ENCODE measurements at regions not wholly inside any gene's neighbourhood (a gene's known extent, or its start where the extent isn't known, plus 50 kb on each side); places are given as distances from the start of the nearest gene placed in this dataset.

DNA sequence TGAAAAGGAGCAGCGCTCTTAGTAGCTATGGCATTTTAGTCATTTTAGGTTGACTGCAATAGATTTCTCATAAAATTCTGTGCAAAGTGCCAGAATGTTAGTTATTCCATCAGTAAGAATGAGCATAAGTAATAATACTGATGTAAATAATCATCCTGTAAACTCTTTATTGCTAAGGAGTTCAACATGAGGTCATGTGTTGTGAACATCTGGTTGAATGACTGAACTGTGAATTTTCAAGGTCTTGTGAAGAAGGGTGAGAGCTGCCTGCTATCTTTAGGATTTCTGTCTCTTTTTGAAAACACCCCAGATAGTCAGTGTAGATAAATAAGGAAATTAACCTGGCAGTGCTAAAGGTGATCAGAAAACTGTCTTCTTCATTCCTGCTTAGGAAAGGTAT is 333.4 kb upstream of the TBC1D5 start:
- no peak for DNase-seq

DNA sequence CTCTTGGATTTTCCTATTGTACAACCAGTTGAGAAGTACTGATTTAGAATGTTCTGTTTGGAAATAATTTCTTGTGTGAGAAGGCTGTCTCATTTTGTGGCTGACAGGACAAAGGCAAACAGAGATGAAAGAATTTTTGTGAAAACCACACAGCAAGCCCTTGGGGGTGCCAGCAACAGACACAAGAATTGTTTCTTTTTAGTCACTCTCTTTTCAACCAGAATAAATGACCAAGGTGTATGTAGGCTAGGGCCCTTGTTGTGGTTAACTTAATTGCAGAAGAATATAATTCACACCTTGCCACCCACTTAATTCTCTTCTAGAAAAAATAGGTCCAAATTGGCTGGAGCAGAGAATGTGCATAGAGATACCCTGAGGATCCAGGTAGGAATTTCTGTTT is 329.4 kb upstream of the TBC1D5 start:
- no peak for DNase-seq

DNA sequence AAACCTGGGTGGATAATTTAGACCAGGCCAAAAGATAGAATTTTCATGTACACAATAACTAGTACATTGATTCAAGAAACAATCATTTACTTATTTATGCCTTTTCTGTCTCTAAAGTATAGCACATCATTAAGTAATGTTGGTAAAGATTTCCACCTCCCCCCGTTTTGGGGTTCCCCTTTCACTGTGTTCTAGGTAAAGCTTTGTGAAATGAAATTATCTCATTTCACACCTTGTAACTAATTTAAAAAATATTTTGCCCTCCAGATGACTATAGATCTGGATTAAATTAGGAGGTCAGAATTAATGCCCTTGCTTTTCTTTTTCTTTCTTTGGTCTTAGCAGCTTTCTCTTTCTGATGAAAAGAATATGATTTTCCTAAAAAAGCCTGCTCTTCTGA is 328.5 kb upstream of the TBC1D5 start:
- DNase-seq = no peak

DNA sequence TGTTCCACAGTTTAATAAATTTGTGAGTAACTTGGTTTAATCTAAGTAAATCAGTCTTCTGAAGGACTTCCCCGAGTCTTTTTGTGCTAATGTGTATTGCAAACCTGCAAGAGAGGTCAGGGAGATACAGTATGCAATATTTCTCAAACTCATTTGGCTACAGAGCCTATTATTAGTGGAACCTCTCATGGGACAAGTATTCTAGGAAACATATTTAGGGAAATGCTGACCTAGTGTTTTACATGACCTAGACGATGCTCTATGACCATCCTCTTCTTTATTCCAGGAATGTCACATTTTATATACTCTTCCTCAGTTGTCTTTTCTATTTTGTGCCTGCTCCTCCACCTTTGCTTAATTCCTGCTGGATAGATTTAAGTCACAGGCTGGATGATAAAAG is 327.8 kb upstream of the TBC1D5 start:
- no peak for DNase-seq

DNA sequence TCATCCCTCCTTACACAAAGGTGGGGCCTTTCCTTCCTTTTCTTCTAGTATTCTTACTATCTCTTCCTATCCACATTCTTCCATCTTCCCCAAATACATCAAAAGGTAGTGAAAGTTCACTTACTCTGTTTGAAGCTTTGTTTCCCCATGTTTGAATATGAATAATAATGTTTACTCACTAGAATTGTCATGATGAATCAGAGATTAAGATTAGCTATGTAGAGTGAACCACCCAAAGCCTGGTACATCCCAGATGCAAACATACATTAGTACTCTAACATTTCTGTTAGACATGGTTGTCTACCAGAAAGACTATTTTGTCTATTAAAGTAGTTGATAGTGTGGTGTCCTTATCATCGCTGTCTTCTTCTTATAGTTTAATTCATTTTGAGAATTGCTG is 327.1 kb upstream of the TBC1D5 start:
- no peak for DNase-seq

DNA sequence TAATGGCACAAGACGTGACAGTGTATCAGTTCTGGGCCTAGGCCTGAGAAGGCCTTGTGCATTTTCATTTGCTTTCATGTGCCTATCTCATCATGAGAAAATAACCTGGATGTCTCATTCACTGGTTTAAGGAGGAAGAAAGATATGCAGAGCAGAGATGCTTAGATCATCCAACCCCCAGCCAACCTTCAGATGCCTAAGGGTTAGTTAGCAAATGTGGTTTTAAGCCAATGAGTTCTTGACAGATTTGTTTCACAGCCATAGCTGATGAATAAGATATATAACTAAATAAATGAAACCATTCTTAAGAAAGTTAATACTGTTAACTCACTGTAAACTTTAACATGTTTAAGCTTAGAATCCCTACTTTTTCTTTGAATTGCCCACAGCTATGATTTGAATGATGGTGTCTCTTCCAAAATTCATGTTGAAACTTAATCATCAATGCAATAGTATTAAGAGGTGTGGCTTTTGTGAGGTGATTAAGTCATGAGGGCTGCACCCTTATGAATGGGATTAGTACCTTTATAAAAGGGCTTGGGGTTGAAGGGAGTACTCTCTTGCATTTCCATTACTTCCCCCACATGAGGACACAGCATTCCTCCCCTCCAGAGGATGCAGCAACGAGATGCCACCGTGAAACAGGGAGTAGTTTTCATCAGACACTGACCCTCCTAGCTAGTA is 324.6 kb upstream of the TBC1D5 start:
- DNase-seq = no peak

DNA sequence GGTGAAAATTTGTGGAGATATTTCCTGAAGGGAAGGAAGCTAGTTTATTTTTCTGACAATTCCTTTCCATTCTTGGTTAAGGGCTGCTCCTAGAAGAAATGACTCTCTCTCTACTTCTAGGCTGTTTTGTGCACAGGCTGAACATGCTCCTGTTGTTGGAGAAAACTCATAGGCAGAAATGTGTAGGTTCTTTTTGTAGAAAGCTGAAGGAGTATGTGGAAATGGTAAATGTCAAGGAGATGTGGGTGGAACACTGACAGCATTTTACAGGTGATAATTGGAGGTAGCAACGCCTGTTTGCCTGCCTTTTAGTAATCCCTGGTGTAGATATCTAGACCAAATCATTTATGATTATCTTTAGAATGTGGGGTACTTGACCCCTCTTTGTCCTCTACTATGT is 322.2 kb upstream of the TBC1D5 start:
- DNase-seq = no peak

DNA sequence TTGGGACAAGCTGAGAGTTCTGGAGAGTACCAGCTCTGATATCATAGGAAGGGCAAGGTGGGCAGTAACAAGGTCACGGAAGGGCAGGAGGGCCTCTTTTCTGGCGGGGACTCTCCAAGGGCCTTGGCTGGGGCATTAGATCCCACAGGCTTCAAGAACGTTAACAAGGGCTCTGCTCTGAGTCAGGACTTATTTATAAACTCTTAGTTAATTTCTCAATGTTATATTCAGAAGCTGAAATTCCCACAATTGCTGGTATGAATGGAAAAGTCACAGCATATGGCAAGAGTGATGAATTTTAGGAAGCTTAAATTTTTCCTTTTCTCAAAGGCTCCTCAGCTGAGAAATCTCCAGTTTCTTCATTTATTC is 320.2 kb upstream of the TBC1D5 start:
- no peak for DNase-seq

- no peak for DNase-seq
These were observed 319.6 kb upstream of the TBC1D5 start for GRCh38 chr3:18061737-18062656.

GRCh38 chr3:18058666-18059065 is 316.2 kb upstream of the TBC1D5 start:
- DNase-seq = no peak

DNA sequence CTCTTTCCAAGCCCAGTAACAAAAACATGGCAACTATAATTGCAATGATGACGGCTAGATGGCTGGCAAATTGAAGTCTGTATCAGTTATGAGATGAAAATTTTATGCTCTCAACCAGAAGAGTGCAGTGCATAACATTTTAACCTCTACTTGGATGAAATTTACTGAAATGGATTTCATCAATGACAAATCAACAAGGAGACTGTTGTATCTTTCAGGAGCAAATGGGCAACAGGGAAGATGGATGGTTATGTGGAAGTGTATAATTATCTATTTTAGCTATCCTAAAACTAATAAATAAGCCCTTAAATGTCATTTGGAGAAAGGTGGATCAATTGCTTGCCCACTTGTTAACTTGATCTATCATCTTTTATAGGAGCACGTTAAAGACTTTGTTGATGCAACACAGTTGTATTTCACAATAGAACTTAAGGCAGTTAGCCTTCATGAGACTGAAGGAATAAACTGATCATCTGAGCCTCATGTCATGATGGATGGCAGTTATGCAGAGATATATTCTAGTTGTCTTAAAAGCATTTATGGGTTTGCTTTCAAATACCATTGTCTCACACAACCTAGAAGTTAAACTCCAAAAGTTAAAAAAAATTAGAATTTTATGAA is 315.1 kb upstream of the TBC1D5 start:
- DNase-seq = no peak

DNA sequence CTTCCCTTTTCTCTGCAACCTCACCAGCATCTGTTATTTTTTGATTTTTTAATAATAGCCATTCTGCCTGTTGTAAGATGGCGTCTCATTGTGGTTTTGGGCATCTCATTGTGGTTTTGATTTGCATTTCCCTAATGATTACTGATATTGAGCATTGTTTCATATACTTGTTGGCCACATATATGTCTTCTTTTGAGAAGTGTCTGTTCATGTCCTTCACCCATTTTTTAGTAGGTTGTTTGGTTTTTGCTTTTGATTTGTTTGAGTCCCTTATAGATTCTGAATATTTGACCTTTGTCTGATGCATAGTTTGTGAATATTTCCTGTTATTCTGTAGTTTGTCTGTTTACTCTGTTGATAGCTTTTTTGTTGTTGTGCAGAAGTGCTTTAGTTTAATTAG is 312.2 kb upstream of the TBC1D5 start:
- DNase-seq = no peak

DNA sequence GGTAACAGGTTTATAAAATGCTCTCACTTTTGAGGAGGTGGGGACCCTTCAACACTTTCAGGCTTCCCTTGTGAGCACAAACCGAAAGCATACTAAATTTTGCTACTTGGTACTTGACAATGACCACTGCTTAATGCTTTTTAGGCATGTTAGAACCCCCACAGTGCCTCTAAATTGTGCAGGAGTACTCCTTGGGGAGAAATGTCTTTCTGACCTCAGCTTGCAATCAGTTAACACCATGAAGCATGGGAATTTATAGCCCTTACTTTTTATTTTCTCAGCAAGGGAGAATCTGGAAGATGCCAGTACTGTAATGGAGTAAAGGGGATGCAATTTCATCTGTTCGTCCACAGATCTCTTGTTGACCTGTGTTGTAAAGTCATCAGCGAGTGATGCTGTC is 308.9 kb upstream of the TBC1D5 start:
- no peak for DNase-seq

- no peak for DNase-seq
These were observed 306.7 kb upstream of the TBC1D5 start for GRCh38 chr3:18049096-18049495.

- DNase-seq = no peak
These were observed 304.6 kb upstream of the TBC1D5 start for GRCh38 chr3:18047052-18047451.

GRCh38 chr3:18046131-18046915 is 303.9 kb upstream of the TBC1D5 start:
- no peak for DNase-seq

GRCh38 chr3:18044971-18045880 is 302.8 kb upstream of the TBC1D5 start:
- DNase-seq = no peak

GRCh38 chr3:18044191-18044590 is 301.8 kb upstream of the TBC1D5 start:
- no peak for DNase-seq

GRCh38 chr3:18036450-18036815 is 294.0 kb upstream of the TBC1D5 start:
- no peak for DNase-seq

DNA sequence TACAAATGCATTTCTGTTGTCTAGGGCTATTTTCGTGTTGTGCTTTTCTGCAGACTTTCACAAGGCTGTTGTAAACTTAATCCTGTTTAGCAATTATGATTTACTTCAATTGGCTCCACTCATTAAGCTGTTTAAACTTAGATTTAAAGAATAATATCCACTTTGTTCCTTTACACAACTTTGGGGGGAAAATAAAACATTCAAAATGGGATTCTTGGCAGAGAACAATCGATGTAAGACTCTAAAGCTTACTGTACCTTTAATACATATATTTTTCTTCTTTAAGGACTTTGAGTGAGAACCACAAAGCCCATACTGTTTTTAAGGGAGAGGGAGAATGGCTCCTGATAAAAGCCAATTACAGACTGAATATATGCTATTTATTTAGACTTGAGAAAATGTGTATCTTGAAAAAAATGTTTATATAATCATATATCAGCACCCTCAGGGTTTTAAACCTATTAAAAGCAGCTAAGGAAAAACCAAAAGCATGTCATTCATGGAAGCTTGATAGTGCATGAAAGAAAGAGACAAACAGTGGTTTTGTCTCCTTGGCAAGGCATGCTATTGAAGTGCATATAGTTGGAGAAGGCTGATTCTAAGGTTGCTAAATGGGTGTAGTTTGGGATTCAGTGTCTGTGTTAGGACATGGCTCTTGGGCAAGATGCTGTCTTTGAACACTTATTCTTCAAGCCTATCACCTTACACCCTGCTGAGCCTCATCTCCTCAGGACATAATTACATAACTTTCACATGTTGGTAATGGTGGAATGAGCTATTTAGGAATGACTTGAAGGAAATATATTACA is 293.4 kb upstream of the TBC1D5 start:
- DNase-seq = no peak

DNA sequence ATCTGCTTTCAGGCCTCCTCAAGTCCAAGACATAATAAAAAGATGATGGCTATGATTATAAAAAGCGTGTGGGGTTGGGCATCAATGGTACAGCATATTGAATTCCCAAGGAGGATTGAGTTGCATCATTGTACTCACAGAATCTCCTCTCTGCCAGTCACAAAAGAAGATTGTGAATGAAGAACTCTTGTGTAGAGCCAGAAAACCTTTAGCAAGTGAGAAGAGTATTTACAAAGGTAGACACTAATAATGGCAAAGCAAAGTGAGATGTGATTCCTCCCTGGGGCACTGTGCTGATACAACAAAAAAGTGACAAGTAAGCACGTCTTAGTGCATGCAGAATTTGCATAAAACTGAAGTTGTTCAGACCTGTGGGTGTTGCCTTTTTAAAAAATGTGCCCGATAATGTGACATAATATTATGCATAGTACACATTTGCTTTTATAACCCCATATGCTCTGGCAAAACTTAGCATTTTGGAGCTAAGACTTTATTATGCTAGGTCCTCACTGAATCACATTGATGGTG is 291.2 kb upstream of the TBC1D5 start:
- no peak for DNase-seq

Measured in NCI-H446 treated with DMSO at 0.1 percent for 48 hours (cell line).